ENCODE measurements at regions not wholly inside any gene's neighbourhood (a gene's known extent, or its start where the extent isn't known, plus 50 kb on each side); places are given as distances from the start of the nearest gene placed in this dataset.

DNA sequence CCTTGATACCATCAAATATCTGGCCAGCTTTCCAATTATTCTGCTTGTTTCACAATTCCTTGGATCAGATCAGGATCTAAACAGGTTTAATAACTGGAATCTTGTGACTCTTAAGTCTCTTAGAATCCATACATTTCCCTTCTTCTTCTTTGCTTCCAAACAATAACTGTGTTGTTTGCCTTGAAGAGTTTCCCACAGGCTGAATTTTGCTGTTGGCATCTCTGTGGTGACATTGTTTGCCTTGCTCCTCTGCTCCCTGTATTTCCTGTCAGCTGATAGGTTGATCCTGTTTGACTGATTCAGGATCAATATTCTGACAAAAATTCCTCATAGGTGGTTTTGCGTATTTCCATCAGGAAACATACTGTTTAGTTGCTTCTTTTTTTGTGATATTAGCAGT lies 248.4 kb upstream of the LMCD1 start:
- H4K5ac ChIP-seq (ENCODE audit: low read depth, low read length), result no peak overlapping the region
- H2AFZ ChIP-seq (replicated peaks; ENCODE audit: low read length, poor library complexity), result no peak overlapping the region
- CTCF ChIA-PET, result interaction anchor here (1.7 kb wide), 1 partner anchor 13 kb away, joined by 8 read pairs; no protein-coding TSS in a partner anchor
- no peak for TF ChIP-seq FOS (IDR thresholded peaks at IDR 0.05; ENCODE audit: low read depth, low read length)
- no peak for TF ChIP-seq CHD1 (IDR thresholded peaks at IDR 0.05; ENCODE audit: low read depth, low read length)
- no peak for TF ChIP-seq CEBPB (IDR thresholded peaks at IDR 0.05; ENCODE audit: low read depth, low read length)
- TF ChIP-seq, protein P1, sequence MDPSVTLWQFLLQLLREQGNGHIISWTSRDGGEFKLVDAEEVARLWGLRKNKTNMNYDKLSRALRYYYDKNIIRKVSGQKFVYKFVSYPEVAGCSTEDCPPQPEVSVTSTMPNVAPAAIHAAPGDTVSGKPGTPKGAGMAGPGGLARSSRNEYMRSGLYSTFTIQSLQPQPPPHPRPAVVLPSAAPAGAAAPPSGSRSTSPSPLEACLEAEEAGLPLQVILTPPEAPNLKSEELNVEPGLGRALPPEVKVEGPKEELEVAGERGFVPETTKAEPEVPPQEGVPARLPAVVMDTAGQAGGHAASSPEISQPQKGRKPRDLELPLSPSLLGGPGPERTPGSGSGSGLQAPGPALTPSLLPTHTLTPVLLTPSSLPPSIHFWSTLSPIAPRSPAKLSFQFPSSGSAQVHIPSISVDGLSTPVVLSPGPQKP (IDR thresholded peaks at IDR 0.05; ENCODE audit: borderline replicate concordance, low read depth, low read length), result no peak
- no peak for TF ChIP-seq RFX5 (IDR thresholded peaks at IDR 0.05; ENCODE audit: low read depth, low read length)
- no peak for TF ChIP-seq BHLHE40 (IDR thresholded peaks at IDR 0.05; ENCODE audit: low read depth, low read length)
- no peak for TF ChIP-seq NFE2L2 (IDR thresholded peaks at IDR 0.05; ENCODE audit: low read depth, low read length)
- TF ChIP-seq, protein P2, sequence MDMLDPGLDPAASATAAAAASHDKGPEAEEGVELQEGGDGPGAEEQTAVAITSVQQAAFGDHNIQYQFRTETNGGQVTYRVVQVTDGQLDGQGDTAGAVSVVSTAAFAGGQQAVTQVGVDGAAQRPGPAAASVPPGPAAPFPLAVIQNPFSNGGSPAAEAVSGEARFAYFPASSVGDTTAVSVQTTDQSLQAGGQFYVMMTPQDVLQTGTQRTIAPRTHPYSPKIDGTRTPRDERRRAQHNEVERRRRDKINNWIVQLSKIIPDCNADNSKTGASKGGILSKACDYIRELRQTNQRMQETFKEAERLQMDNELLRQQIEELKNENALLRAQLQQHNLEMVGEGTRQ (IDR thresholded peaks at IDR 0.05; ENCODE audit: low read depth, low read length), result no peak
- no TSS peak for BruUV-seq (replicated peaks)
- H2AK5ac ChIP-seq (ENCODE audit: low read depth, low read length), result no peak overlapping the region
- H3K18ac ChIP-seq (ENCODE audit: low read depth, low read length), result no peak overlapping the region
- H2AK9ac ChIP-seq (replicated peaks; ENCODE audit: low read depth, low read length, poor library complexity), result no peak overlapping the region
- H2BK15ac ChIP-seq (ENCODE audit: low read depth, low read length), result no peak overlapping the region
- no peaks in the 10 kb centered on the region for H3K9me3 ChIP-seq (ENCODE audit: control insufficient read depth, insufficient read depth, low read length)
- no peak overlapping the region for H3K14ac ChIP-seq (replicated peaks; ENCODE audit: low read depth, low read length)
- H3K27me3 ChIP-seq (ENCODE audit: control insufficient read depth, insufficient read depth, low read length), result no peaks in the 10 kb centered on the region
- H3K4me3 ChIP-seq (ENCODE audit: insufficient read depth, low read depth, low read length), result no peak overlapping the region
- no peak overlapping the region for H3K4ac ChIP-seq (ENCODE audit: low read depth, low read length)
- H4K8ac ChIP-seq (ENCODE audit: low read depth in 2 of 2, low read length in 2 of 2), result no peak overlapping the region
- dilution Hi-C loops (cut with HindIII; ENCODE audit: low sequenced_read_pairs, unreplicated experiment), result no loop called here
- H3K4me2 ChIP-seq (ENCODE audit: low read depth, low read length), result no peak overlapping the region
- no peaks in the 10 kb centered on the region for H3K36me3 ChIP-seq (ENCODE audit: control insufficient read depth, insufficient read depth, low read length)
- DNase-seq (no peak), ATAC-seq (ENCODE audit: low read depth) (no peak)
- no peak overlapping the region for H2BK5ac ChIP-seq (ENCODE audit: low read depth, low read length, poor library complexity, severe bottlenecking)
- H3K27ac ChIP-seq (ENCODE audit: insufficient read depth, low read length), result no peak overlapping the region
- no peaks in the 10 kb centered on the region for H4K20me1 ChIP-seq (ENCODE audit: insufficient read depth, low read length)
- POLR2A ChIA-PET (ENCODE audit: unreplicated experiment), result no interaction called here
- H4K91ac ChIP-seq (ENCODE audit: insufficient read depth, low read depth, low read length), result no peak overlapping the region
- H2BK20ac ChIP-seq (ENCODE audit: low read depth, low read length), result no peak overlapping the region
- intact Hi-C loops (cut with micrococcal nuclease), result no loop called here
- no peak overlapping the region for H3K56ac ChIP-seq (ENCODE audit: extremely low read depth, insufficient read depth, low read length)
- no peaks in the 10 kb centered on the region for H3K9me1 ChIP-seq (ENCODE audit: insufficient read depth, low read length)
- no peak overlapping the region for H3K23ac ChIP-seq (ENCODE audit: low read depth, low read length)
- no CpG with 5 or more reads among the region's 1 CpG for WGBS, 2 experiments (ENCODE audit: extremely low coverage in 2 of 2, insufficient read length in 1 of 2)
- H3K9ac ChIP-seq (ENCODE audit: low read depth, low read length), result no peak overlapping the region
- in situ Hi-C loops (cut with MboI; ENCODE audit: low sequenced_read_pairs), result no loop called here
- H2BK120ac ChIP-seq (ENCODE audit: low read depth, low read length), result no peak overlapping the region
- no peaks in the 10 kb centered on the region for H3K79me1 ChIP-seq (ENCODE audit: low read depth in 1 of 2, low read length in 2 of 2)
- no peaks in the 10 kb centered on the region for H3K4me1 ChIP-seq (ENCODE audit: control insufficient read depth, insufficient read depth, low read length)

Data from IMR-90 (cell line).